K562 (cell line): ENCODE measurements at regions not wholly inside any gene's neighbourhood (a gene's known extent, or its start where the extent isn't known, plus 50 kb on each side); places are given as distances from the start of the nearest gene placed in this dataset.

Experiments
- ATAC-seq: fragments of 200-7000 bp; cut with Tn5 transposase; 3 replicates; pipeline ENCODE4 v1.9.1; 2020; ENCODE audit warnings: moderate library complexity
- BruUV-seq: library from RNA; stranded (reverse); fragments of 400-500 nt; replicated peaks from 2 replicates; lab custom pipeline; 2021; lab: Mats Ljungman, UMichigan
- CTCF ChIA-PET: fragments of 300-600 bp; formaldehyde crosslinking; extraction: SDS; loops from one replicate; lab custom pipeline; 2021; ENCODE audit warnings: low intra/inter-chr PET ratio; lab: Yijun Ruan, JAX
- POLR2A ChIA-PET: fragments of 300-600, 350-650 bp; sonication (Branson Sonifier 250); formaldehyde crosslinking; extraction: SDS; loops from one replicate; lab custom pipeline; 2021; ENCODE audit warnings: antibody characterized with exemption, inconsistent platforms; lab: Yijun Ruan, JAX
- DNase-seq, 4 experiments: peaks; one replicate each; pipeline versions ENCODE4 v3.0.0 to v3.0.0-alpha.2; 2011 to 2018; ENCODE audit warnings: low spot score in 3 of 4, mixed read lengths in 3 of 4; ENCODE audit errors: extremely low read depth in 1 of 4
- FAIRE-seq: peaks from 2 replicates; lab custom pipeline; 2011; peaks lifted over from hg19 to GRCh38; lab: Jason Lieb, UNC
- H2AFZ ChIP-seq: 2 replicates; pipeline ENCODE4 v1.6.0; 2011; ENCODE audit warnings: low read depth, low read length, control low read depth, inconsistent platforms
- H3K27ac ChIP-seq: fragments of 200-600 bp; 3 replicates; pipeline ENCODE4 v1.8.0; 2011; ENCODE audit warnings: low read depth, mild to moderate bottlenecking, control low read depth, inconsistent platforms, low read length, moderate library complexity, mixed read lengths; ENCODE audit errors: extremely low read depth
- H3K27me3 ChIP-seq, 2 experiments: fragments of 300-600 bp in 1 of 2; 2 replicates in 1 of 2; 3 replicates in 1 of 2; pipeline versions ENCODE4 v1.6.0 to v1.8.0; 2011; ENCODE audit warnings: inconsistent platforms in 2 of 2, low read length in 2 of 2, mild to moderate bottlenecking in 1 of 2, mixed read lengths in 1 of 2, moderate library complexity in 1 of 2; ENCODE audit not compliant: control insufficient read depth in 2 of 2, insufficient read depth in 2 of 2
- H3K36me3 ChIP-seq: fragments of 300-600 bp; 3 replicates; pipeline ENCODE4 v1.8.0; 2011; ENCODE audit warnings: mild to moderate bottlenecking, low read length, inconsistent platforms; ENCODE audit not compliant: control insufficient read depth, insufficient read depth
- H3K4me1 ChIP-seq, 2 experiments: fragments of 200-600 bp in 1 of 2; replicated peaks in 1 of 2; 2 replicates in 1 of 2; 3 replicates in 1 of 2; pipeline versions ENCODE4 v1.5.1 to v1.8.0; 2011; ENCODE audit warnings: inconsistent platforms in 2 of 2, low read length in 2 of 2, mild to moderate bottlenecking in 1 of 2, mixed read lengths in 1 of 2, moderate library complexity in 1 of 2; ENCODE audit not compliant: control insufficient read depth in 2 of 2, insufficient read depth in 2 of 2
- H3K4me2 ChIP-seq: 2 replicates; pipeline ENCODE4 v1.6.1; 2011; ENCODE audit warnings: low read length, control low read depth, inconsistent platforms, mixed read lengths; ENCODE audit not compliant: insufficient read depth
- H3K4me3 ChIP-seq: fragments of 200-600 bp; sonication (generic), shearing (Covaris generic); 2 replicates; pipeline ENCODE4 v1.5.1; 2016; ENCODE audit warnings: control low read depth, inconsistent platforms
- H3K79me2 ChIP-seq: fragments of 200-600 bp; 3 replicates; pipeline ENCODE4 v1.8.0; 2011; ENCODE audit warnings: low read length, inconsistent platforms; ENCODE audit not compliant: control insufficient read depth, insufficient read depth
- H3K9ac ChIP-seq, 2 experiments: 2 replicates each; pipeline versions ENCODE4 v1.6.0 to v1.6.1; 2011; ENCODE audit warnings: low read depth in 2 of 2, low read length in 2 of 2, control low read depth in 1 of 2, inconsistent platforms in 1 of 2, mild to moderate bottlenecking in 1 of 2, mixed read lengths in 1 of 2; ENCODE audit not compliant: insufficient read depth in 1 of 2
- H3K9me1 ChIP-seq: one replicate; pipeline ENCODE4 v1.6.0; 2011; ENCODE audit warnings: inconsistent platforms, mild to moderate bottlenecking, low read length, moderate library complexity; ENCODE audit not compliant: control insufficient read depth, insufficient read depth
- H3K9me3 ChIP-seq: replicated peaks from 2 replicates; pipeline ENCODE4 v1.5.1; 2011; ENCODE audit warnings: low read depth, low read length, inconsistent platforms; ENCODE audit not compliant: control insufficient read depth, insufficient read depth
- H4K20me1 ChIP-seq: replicated peaks from 2 replicates; pipeline ENCODE4 v1.6.1; 2011; ENCODE audit warnings: low read length, inconsistent platforms, mixed read lengths; ENCODE audit not compliant: control insufficient read depth, insufficient read depth
- CTBP1 ChIP-seq: fragments of 450-650 bp; IDR thresholded peaks from 2 replicates; pipeline ENCODE4 v1.6.1; 2016; ENCODE audit warnings: borderline replicate concordance
- ELK1 ChIP-seq: sonication (generic); formaldehyde crosslinking; IDR thresholded peaks from 2 replicates; pipeline ENCODE4 v1.8.1; 2022; ENCODE audit warnings: missing genetic modification reagents
- FOXP1 ChIP-seq: sonication (generic); formaldehyde crosslinking; IDR thresholded peaks from 2 replicates; pipeline ENCODE4 v1.8.0; 2022; ENCODE audit warnings: mild to moderate bottlenecking, missing genetic modification reagents
- GATA2 ChIP-seq: sonication (generic); formaldehyde crosslinking; IDR thresholded peaks from 2 replicates; pipeline ENCODE4 v1.4.0; 2020; ENCODE audit warnings: mild to moderate bottlenecking, missing genetic modification reagents
- HMGXB4 ChIP-seq: sonication (generic); formaldehyde crosslinking; IDR thresholded peaks from 2 replicates; pipeline ENCODE4 v1.8.1; 2023; ENCODE audit warnings: mild to moderate bottlenecking, missing genetic modification reagents
- MCM2 ChIP-seq: fragments of 450-650 bp; IDR thresholded peaks from 2 replicates; pipeline ENCODE4 v1.6.1; 2017; ENCODE audit warnings: low read depth, mild to moderate bottlenecking
- SETDB1 ChIP-seq: IDR thresholded peaks from one replicate; pipeline ENCODE4 v1.6.1; 2012; ENCODE audit warnings: low read length, control low read depth, inconsistent platforms
- STAT5A ChIP-seq: IDR thresholded peaks from 2 replicates; pipeline ENCODE4 v1.6.1; 2012; ENCODE audit warnings: low read length, inconsistent platforms, borderline replicate concordance
- ZC3H11A ChIP-seq: IDR thresholded peaks from 2 replicates; pipeline ENCODE4 v1.6.1; 2012; ENCODE audit warnings: low read depth, low read length, improper control_type of control experiment
- ZNF384 ChIP-seq: IDR thresholded peaks from 2 replicates; pipeline ENCODE4 v1.6.1; 2012; ENCODE audit warnings: low read depth, low read length, improper control_type of control experiment
- ZNF586 ChIP-seq: fragments of 450-650 bp; formaldehyde crosslinking; conservative IDR thresholded peaks from 2 replicates; pipeline ENCODE4 v1.4.0; 2020; ENCODE audit warnings: mild to moderate bottlenecking, moderate library complexity
- ZNF668 ChIP-seq: fragments of 250-450 bp; sonication (Bioruptor Pico); IDR thresholded peaks from 2 replicates; pipeline ENCODE4 v1.8.0; 2022; ENCODE audit warnings: mild to moderate bottlenecking, inconsistent platforms
- WGBS: fragments of 100-300 bp; shearing (Covaris generic); methylation state at CpG from one replicate; pipeline ENCODE4 v1.1.6; 2016; ENCODE audit warnings: low coverage, mixed read lengths; ENCODE audit not compliant: insufficient coverage; ENCODE audit errors: missing lambda C conversion rate; 5-methylcytosine and 5-hydroxymethylcytosine counted together
- in situ Hi-C: fragments of 300-500 bp; cut with MboI; formaldehyde crosslinking; loops from 4 replicates; pipeline ENCODE4 v1.15.0; 2018; ENCODE audit warnings: inconsistent platforms, mixed read lengths
- intact Hi-C: fragments of 100-400 bp; cut with micrococcal nuclease; formaldehyde crosslinking; loops from 2 replicates; pipeline ENCODE4 v1.14.2; 2022

GRCh38 chr6:21375151-21376116, 218.1 kb upstream of the SOX4 start (continued):
- TF ChIP-seq HMGXB4 (CRISPR knock-in tag) (no peak), SETDB1 (no peak), MCM2 (no peak), ZNF586 (CRISPR knock-in tag) (no peak)

- H3K9me1 ChIP-seq, result no peaks in the 10 kb centered on the region
- ATAC-seq (no peak), DNase-seq (no peak), FAIRE-seq (no peak)
- no peak overlapping the region for H3K27ac ChIP-seq
- no peaks in the 10 kb centered on the region for H3K9me3 ChIP-seq
- H3K36me3 ChIP-seq, result no peaks in the 10 kb centered on the region
- H3K27me3 ChIP-seq, result peaks cover 15 to 30% of the 10 kb centered on the region in 2 experiments
- no peak overlapping the region for H3K9ac ChIP-seq
- 1% methylated on average over 6 of the region's 6 CpGs for WGBS
- POLR2A ChIA-PET, result no interaction called here
- no peak overlapping the region for H3K4me3 ChIP-seq
- H4K20me1 ChIP-seq, result no peaks in the 10 kb centered on the region; the same call in 1 of the 2 replicates
- TF ChIP-seq STAT5A, result no peak
- no peak for TF ChIP-seq CTBP1
- no peak for TF ChIP-seq ZNF668
- no peak for TF ChIP-seq GATA2 (CRISPR knock-in tag)
- no peak for TF ChIP-seq ZNF384
- TF ChIP-seq FOXP1, result no peak
- no peak for TF ChIP-seq ZC3H11A
- TF ChIP-seq ELK1, result no peak
- H3K4me2 ChIP-seq, result no peak overlapping the region
- no TSS peak for BruUV-seq
- no peaks in the 10 kb centered on the region for H3K79me2 ChIP-seq
- intact Hi-C loops, result no loop called here
- no peaks in the 10 kb centered on the region for H3K4me1 ChIP-seq
- in situ Hi-C loops, result no loop called here
- CTCF ChIA-PET, result no interaction called here
- H2AFZ ChIP-seq, result no peak overlapping the region
These were observed 216.2 kb upstream of the SOX4 start for GRCh38 chr6:21377356-21377755.
